Mesendoderm (in vitro differentiated cells): ENCODE measurements at regions not wholly inside any gene's neighbourhood (a gene's known extent, or its start where the extent isn't known, plus 50 kb on each side); places are given as distances from the start of the nearest gene placed in this dataset.

Experiments
- DNase-seq: peaks from one replicate; pipeline ENCODE4 v3.0.0; 2013
- H2AK5ac ChIP-seq: 2 replicates; pipeline ENCODE4 v1.6.1; 2013; ENCODE audit warnings: low read length, inconsistent platforms
- H2BK120ac ChIP-seq: 2 replicates; pipeline ENCODE4 v1.6.1; 2013; ENCODE audit warnings: low read depth, mild to moderate bottlenecking, low read length, moderate library complexity, mixed read lengths
- H2BK15ac ChIP-seq: replicated peaks from 2 replicates; pipeline ENCODE4 v1.6.1; 2013; ENCODE audit warnings: low read depth, mild to moderate bottlenecking, moderate library complexity
- H2BK5ac ChIP-seq: 2 replicates; pipeline ENCODE4 v1.6.1; 2013; ENCODE audit warnings: low read length, inconsistent platforms
- H3K18ac ChIP-seq: 2 replicates; pipeline ENCODE4 v1.6.1; 2013; ENCODE audit warnings: mild to moderate bottlenecking, low read length, mixed read lengths
- H3K23ac ChIP-seq: one replicate; pipeline ENCODE4 v1.6.1; 2013; ENCODE audit warnings: low read length
- H3K27ac ChIP-seq: 2 replicates; pipeline ENCODE4 v1.5.1; 2013; ENCODE audit warnings: low read depth, mild to moderate bottlenecking, inconsistent platforms, low read length, moderate library complexity
- H3K27me3 ChIP-seq: 2 replicates; pipeline ENCODE4 v1.6.1; 2013; ENCODE audit warnings: low read length, control low read depth, mild to moderate bottlenecking, inconsistent platforms; ENCODE audit not compliant: insufficient read depth, poor library complexity
- H3K36me3 ChIP-seq: 2 replicates; pipeline ENCODE4 v1.6.1; 2013; ENCODE audit warnings: low read length, inconsistent platforms; ENCODE audit not compliant: control insufficient read depth, insufficient read depth
- H3K4ac ChIP-seq: one replicate; pipeline ENCODE4 v1.6.1; 2013; ENCODE audit warnings: low read depth, mild to moderate bottlenecking, low read length, moderate library complexity
- H3K4me1 ChIP-seq: 2 replicates; pipeline ENCODE4 v1.6.1; 2013; ENCODE audit warnings: low read depth, low read length, inconsistent platforms; ENCODE audit not compliant: control insufficient read depth
- H3K4me2 ChIP-seq: 2 replicates; pipeline ENCODE4 v1.6.1; 2013; ENCODE audit warnings: low read length
- H3K4me3 ChIP-seq: 2 replicates; pipeline ENCODE4 v1.5.1; 2013; ENCODE audit warnings: mild to moderate bottlenecking, low read length
- H3K56ac ChIP-seq: one replicate; pipeline ENCODE4 v1.6.1; 2013; ENCODE audit warnings: low read length
- H3K79me1 ChIP-seq: 2 replicates; pipeline ENCODE4 v1.6.1; 2013; ENCODE audit warnings: low read length, inconsistent platforms
- H3K79me2 ChIP-seq: 2 replicates; pipeline ENCODE4 v1.6.1; 2013; ENCODE audit warnings: mild to moderate bottlenecking, low read length; ENCODE audit not compliant: control insufficient read depth, insufficient read depth
- H3K9ac ChIP-seq: 2 replicates; pipeline ENCODE4 v1.6.1; 2013; ENCODE audit warnings: low read length, inconsistent platforms
- H4K5ac ChIP-seq: one replicate; pipeline ENCODE4 v1.6.1; 2013; ENCODE audit warnings: low read length
- H4K8ac ChIP-seq: one replicate; pipeline ENCODE4 v1.6.1; 2013; ENCODE audit warnings: low read depth, mild to moderate bottlenecking, control low read depth, low read length, moderate library complexity
- WGBS: extraction: QIAGEN DNeasy Blood & Tissue Kit; methylation state at CpG from one replicate; pipeline ENCODE4 v1.1.7; 2013; ENCODE audit warnings: low lambda C conversion rate, missing lambda C conversion rate; ENCODE audit not compliant: insufficient coverage; ENCODE audit errors: extremely low coverage; 5-methylcytosine and 5-hydroxymethylcytosine counted together

DNA sequence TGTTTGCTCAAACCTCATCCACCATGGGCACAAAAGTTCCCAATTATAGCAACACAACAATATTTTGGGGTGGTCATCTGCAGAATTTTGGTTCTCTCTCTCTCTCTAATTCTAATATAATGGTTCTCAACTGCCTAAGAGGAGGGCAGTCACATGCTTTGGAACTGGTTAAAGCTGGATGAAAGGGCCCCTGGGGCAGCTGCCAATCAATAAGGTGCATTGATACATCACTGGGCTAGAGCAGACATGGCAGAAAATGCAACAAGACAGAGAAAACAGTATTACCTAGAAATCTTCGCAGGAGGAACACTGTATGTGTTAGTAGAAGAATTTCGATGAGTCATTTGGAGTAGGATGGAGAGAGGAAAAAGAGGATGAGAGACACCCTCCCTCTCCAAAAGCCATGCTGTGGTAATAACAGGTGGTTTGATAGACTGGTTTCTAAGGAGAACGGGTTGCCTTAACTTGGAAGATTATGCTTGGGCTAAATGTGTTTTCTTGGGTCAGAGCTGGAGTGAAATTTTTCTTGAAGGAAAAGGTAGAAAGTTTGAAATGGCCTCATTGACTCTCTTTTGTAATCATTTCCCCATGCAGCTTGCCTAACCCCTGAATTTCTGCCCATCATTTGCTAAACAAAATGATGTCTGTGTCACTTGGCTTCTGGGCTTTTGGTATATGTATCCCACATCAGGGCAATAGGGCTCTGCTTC lies 67.1 kb upstream of the HIF1A start:
- Histone ChIP-seq H2AK5ac (no peak overlapping the region), H3K27ac (no peak overlapping the region), H3K4ac (no peak overlapping the region), H3K56ac (no peak overlapping the region), H3K27me3 (no peaks in the 10 kb centered on the region), H3K36me3 (no peaks in the 10 kb centered on the region), H2BK5ac (no peak overlapping the region), H3K79me2 (no peaks in the 10 kb centered on the region), H3K4me3 (no peak overlapping the region), H2BK15ac (no peak overlapping the region), H3K79me1 (no peaks in the 10 kb centered on the region), H2BK120ac (no peak overlapping the region), H4K5ac (no peak overlapping the region), H4K8ac (no peak overlapping the region), H3K4me2 (no peak overlapping the region), H3K18ac (no peak overlapping the region), H3K4me1 (no peaks in the 10 kb centered on the region), H3K23ac (no peak overlapping the region), H3K9ac (no peak overlapping the region)
- no CpG with 5 or more reads among the region's 3 CpGs for WGBS
- no peak for DNase-seq

DNA sequence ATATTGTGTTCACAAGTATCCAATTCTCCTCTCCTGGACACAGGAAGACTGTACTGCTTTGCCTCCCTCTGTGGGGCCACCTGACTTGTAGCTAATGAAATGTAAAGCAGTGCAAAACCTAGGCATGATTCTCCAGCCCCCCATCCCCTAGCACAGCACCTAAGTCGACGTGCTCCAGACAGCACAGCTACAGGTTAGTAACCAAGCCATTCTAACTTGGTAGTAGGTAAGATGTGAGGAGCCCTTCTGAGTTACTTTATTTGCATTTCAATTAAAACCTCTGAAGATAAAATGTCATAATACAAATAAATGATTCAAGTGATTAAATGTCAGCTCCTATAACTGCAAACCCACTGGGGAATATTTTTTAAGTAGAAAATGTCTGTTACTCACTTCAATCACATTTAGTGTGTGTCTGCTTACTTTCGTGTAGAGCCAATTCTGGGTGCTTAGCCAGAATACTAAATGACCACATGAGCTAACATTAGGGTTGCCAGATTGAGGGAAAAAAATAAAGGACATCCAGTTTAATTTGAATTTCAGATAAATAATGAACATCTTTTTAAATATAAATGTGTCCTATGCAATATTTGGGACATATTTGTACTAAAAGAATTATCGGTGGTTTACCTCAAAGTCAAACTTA lies 64.8 kb upstream of the HIF1A start:
- H3K79me1 ChIP-seq = no peaks in the 10 kb centered on the region
- no CpG with 5 or more reads among the region's 4 CpGs for WGBS
- H3K27me3 ChIP-seq = no peaks in the 10 kb centered on the region
- H4K5ac ChIP-seq = no peak overlapping the region
- H3K23ac ChIP-seq = no peak overlapping the region
- no peak overlapping the region for H4K8ac ChIP-seq
- H3K56ac ChIP-seq = no peak overlapping the region
- H2BK15ac ChIP-seq = no peak overlapping the region
- no peaks in the 10 kb centered on the region for H3K36me3 ChIP-seq
- no peak for DNase-seq
- no peak overlapping the region for H3K4ac ChIP-seq
- H3K4me1 ChIP-seq = no peaks in the 10 kb centered on the region
- no peak overlapping the region for H3K9ac ChIP-seq
- no peak overlapping the region for H3K4me3 ChIP-seq
- H2AK5ac ChIP-seq = no peak overlapping the region
- no peak overlapping the region for H3K27ac ChIP-seq
- no peak overlapping the region for H2BK120ac ChIP-seq
- H3K79me2 ChIP-seq = no peaks in the 10 kb centered on the region
- no peak overlapping the region for H3K4me2 ChIP-seq
- H3K18ac ChIP-seq = no peak overlapping the region
- H2BK5ac ChIP-seq = no peak overlapping the region

DNA sequence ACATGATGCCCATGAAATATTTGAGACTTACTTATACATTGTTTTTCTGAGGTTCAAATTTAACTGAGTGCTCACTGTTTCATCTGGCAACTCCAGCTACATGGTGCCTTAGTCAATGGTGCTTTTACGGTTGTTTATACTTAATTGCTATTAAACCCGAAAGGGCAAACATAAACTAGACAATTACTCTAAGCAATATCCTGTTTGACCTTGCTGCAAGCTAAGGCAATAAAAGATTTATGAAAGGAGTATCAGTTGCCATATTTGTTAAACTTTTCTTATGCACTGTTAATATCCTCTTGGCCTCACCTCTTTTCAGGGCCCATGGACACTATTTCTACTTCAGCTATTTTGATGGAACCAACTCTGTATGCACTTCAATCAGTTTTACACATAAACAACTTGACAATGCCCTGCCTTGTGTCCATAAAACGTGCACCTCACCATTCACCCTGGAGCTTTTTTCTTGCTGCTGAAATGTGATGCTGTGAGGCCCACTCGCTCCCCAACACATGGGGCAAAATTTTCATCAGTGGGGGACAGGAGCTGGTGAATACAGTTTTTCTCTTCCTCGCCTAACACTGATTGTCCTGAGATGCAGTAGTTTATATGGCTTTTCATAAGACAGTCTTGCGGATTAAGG lies 64.1 kb upstream of the HIF1A start:
- DNase-seq = no peak
- Histone ChIP-seq H3K4me3 (no peak overlapping the region), H3K4me2 (no peak overlapping the region), H3K18ac (no peak overlapping the region), H3K56ac (no peak overlapping the region), H3K9ac (no peak overlapping the region), H2BK5ac (no peak overlapping the region), H4K8ac (no peak overlapping the region), H2BK120ac (no peak overlapping the region), H3K4me1 (no peaks in the 10 kb centered on the region), H3K23ac (no peak overlapping the region), H3K79me1 (no peaks in the 10 kb centered on the region), H3K4ac (no peak overlapping the region), H3K27me3 (no peaks in the 10 kb centered on the region), H3K79me2 (no peaks in the 10 kb centered on the region), H4K5ac (no peak overlapping the region), H3K36me3 (no peaks in the 10 kb centered on the region), H2AK5ac (no peak overlapping the region), H2BK15ac (no peak overlapping the region), H3K27ac (no peak overlapping the region)
- no CpG with 5 or more reads among the region's 6 CpGs for whole genome bisulfite sequencing

DNA sequence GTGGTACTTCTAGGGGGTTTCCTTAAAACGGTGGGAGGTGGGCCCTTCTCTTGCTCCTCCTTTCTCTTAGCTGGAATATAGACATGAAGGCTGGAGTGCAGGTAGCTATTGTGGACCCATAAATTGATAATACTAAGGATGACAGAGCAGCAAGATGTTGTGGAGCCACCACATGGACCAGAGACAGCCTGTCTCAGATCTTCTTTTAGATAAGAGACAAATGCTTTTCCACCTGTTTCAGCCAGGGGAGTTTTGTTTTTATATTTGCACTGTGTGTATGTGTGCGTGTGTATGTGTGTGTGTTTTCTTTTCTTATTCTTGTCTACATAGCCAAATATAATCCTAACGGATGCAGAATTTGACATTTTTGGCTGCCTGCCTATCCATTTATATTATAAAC lies 62.9 kb upstream of the HIF1A start:
- H4K8ac ChIP-seq = no peak overlapping the region
- no peak overlapping the region for H3K23ac ChIP-seq
- no peak overlapping the region for H3K56ac ChIP-seq
- H3K4me2 ChIP-seq = no peak overlapping the region
- DNase-seq = no peak
- H3K79me1 ChIP-seq = no peaks in the 10 kb centered on the region
- no peak overlapping the region for H2BK120ac ChIP-seq
- H2BK5ac ChIP-seq = no peak overlapping the region
- no peaks in the 10 kb centered on the region for H3K4me1 ChIP-seq
- H3K79me2 ChIP-seq = no peaks in the 10 kb centered on the region
- H3K9ac ChIP-seq = no peak overlapping the region
- no peak overlapping the region for H4K5ac ChIP-seq
- no peaks in the 10 kb centered on the region for H3K27me3 ChIP-seq
- H2BK15ac ChIP-seq = no peak overlapping the region
- no peak overlapping the region for H3K4me3 ChIP-seq
- no CpG with 5 or more reads among the region's 3 CpGs for WGBS
- H3K27ac ChIP-seq = no peak overlapping the region
- no peak overlapping the region for H3K18ac ChIP-seq
- no peak overlapping the region for H2AK5ac ChIP-seq
- H3K36me3 ChIP-seq = no peaks in the 10 kb centered on the region
- no peak overlapping the region for H3K4ac ChIP-seq

DNA sequence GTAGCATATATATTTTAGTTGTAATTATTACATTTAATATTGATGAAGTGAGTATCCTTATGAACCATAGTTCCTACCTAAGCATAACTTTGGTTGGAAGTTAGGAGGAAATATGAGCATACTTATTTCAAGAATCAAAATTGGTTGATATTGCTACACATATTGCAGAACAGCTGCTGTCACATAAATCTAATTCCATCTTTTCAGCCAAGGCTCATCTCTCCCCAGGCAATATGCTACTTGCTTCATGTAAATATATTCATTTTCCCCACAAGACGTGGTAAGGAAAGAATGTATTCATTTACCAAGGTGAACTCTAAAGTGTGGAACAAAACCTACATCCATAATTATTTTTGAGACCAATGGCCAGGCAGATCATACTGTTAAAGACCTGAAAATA lies 62.5 kb upstream of the HIF1A start:
- Histone ChIP-seq H3K56ac (no peak overlapping the region), H4K8ac (no peak overlapping the region), H3K18ac (no peak overlapping the region), H2BK15ac (no peak overlapping the region), H3K4ac (no peak overlapping the region), H3K4me1 (no peaks in the 10 kb centered on the region), H3K23ac (no peak overlapping the region), H3K27me3 (no peaks in the 10 kb centered on the region), H3K4me2 (no peak overlapping the region), H3K79me1 (no peaks in the 10 kb centered on the region), H3K4me3 (no peak overlapping the region), H2BK120ac (no peak overlapping the region), H3K36me3 (no peaks in the 10 kb centered on the region), H2AK5ac (no peak overlapping the region), H3K9ac (no peak overlapping the region), H3K27ac (no peak overlapping the region), H4K5ac (no peak overlapping the region), H2BK5ac (no peak overlapping the region), H3K79me2 (no peaks in the 10 kb centered on the region)
- no peak for DNase-seq
- no CpG with 5 or more reads among the region's 1 CpG for WGBS
